Transverse colon (tissue), 4 donors: ENCODE measurements at regions not wholly inside any gene's neighbourhood (a gene's known extent, or its start where the extent isn't known, plus 50 kb on each side); places are given as distances from the start of the nearest gene placed in this dataset.

Experiments used
- CTCF ChIP-seq, 5 experiments: fragments of 200-600 bp in 3 of 5; fragments of 450-650 bp in 2 of 5; sonication (generic) in 3 of 5; IDR thresholded peaks; 1 replicate in 2 of 5; 2 replicates in 3 of 5; pipeline ENCODE4 v1.5.1; 2016 to 2017; ENCODE audit warnings: antibody characterized with exemption in 5 of 5, inconsistent platforms in 3 of 5, mild to moderate bottlenecking in 2 of 5, moderate library complexity in 1 of 5
- POLR2AphosphoS5 ChIP-seq, 3 donors: sonication (generic); formaldehyde crosslinking; IDR thresholded peaks; one replicate each; pipeline ENCODE4 v1.6.1; 2016; ENCODE audit warnings: antibody characterized with exemption in 3 of 3

GRCh38 chr2:160632084-160632975, 138.7 kb upstream of the RBMS1 start:
- TF ChIP-seq CTCF (IDR thresholded peaks at IDR 0.05) (no peak), POLR2AphosphoS5 (IDR thresholded peaks at IDR 0.05) (no peak)
